HepG2 (cell line): ENCODE measurements at regions not wholly inside any gene's neighbourhood (a gene's known extent, or its start where the extent isn't known, plus 50 kb on each side); places are given as distances from the start of the nearest gene placed in this dataset.

Source experiments
- ATAC-seq: fragments of 200-7000 bp; cut with Tn5 transposase; 3 replicates; pipeline ENCODE4 v1.9.1; 2020; ENCODE audit warnings: mild to moderate bottlenecking, moderate library complexity
- BruUV-seq: library from RNA; stranded (reverse); fragments of 400-500 nt; replicated peaks from 2 replicates; lab custom pipeline; 2021; lab: Mats Ljungman, UMichigan
- CTCF ChIA-PET: fragments of 300-600 bp; formaldehyde crosslinking; extraction: SDS; loops from one replicate; lab custom pipeline; 2021; ENCODE audit warnings: low total read pairs, inconsistent platforms, low intra/inter-chr PET ratio; lab: Yijun Ruan, JAX
- POLR2A ChIA-PET: fragments of 350-600 bp; sonication (Branson Sonifier 250); formaldehyde crosslinking; loops from one replicate; lab custom pipeline; 2020; ENCODE audit warnings: antibody characterized with exemption, inconsistent platforms; lab: Yijun Ruan, JAX
- DNase-seq: peaks from one replicate; pipeline ENCODE4 v3.0.0-alpha.2; 2015; ENCODE audit warnings: low spot score
- FAIRE-seq: peaks from 3 replicates; lab custom pipeline; 2011; peaks lifted over from hg19 to GRCh38; lab: Jason Lieb, UNC
- H2AFZ ChIP-seq: one replicate; pipeline ENCODE4 v1.6.1; 2011; ENCODE audit warnings: low read length, inconsistent platforms
- H3K27ac ChIP-seq: fragments of 300-600 bp; 3 replicates; pipeline ENCODE4 v1.8.0; 2011; ENCODE audit warnings: mixed run types, mild to moderate bottlenecking, mixed read lengths, low read length, inconsistent platforms; ENCODE audit not compliant: insufficient read depth; ENCODE audit errors: extremely low read length
- H3K27me3 ChIP-seq, 2 experiments: fragments of 200-600 bp in 1 of 2; 2 replicates in 1 of 2; 3 replicates in 1 of 2; pipeline versions ENCODE4 v1.6.0 to v1.8.0; 2011; ENCODE audit warnings: low read length in 2 of 2, mild to moderate bottlenecking in 2 of 2, moderate library complexity in 2 of 2, inconsistent platforms in 1 of 2; ENCODE audit not compliant: insufficient read depth in 2 of 2, control insufficient read depth in 1 of 2
- H3K36me3 ChIP-seq, 2 experiments: fragments of 200-600 bp in 1 of 2; replicated peaks in 1 of 2; 2 replicates in 1 of 2; 3 replicates in 1 of 2; pipeline versions ENCODE4 v1.5.1 to v1.8.0; 2011; ENCODE audit warnings: low read length in 2 of 2, inconsistent platforms in 1 of 2; ENCODE audit not compliant: insufficient read depth in 2 of 2, control insufficient read depth in 1 of 2
- H3K4me1 ChIP-seq: 2 replicates; pipeline ENCODE4 v1.5.1; 2012; ENCODE audit warnings: low read length, inconsistent platforms; ENCODE audit not compliant: insufficient read depth
- H3K4me2 ChIP-seq: 2 replicates; pipeline ENCODE4 v1.6.0; 2011; ENCODE audit warnings: low read depth, low read length, inconsistent platforms
- H3K4me3 ChIP-seq, 3 experiments: fragments of 200-600 bp in 1 of 3; sonication (generic), shearing (Covaris generic) in 1 of 3; replicated peaks in 1 of 3; 2 replicates each; pipeline ENCODE4 v1.5.1; 2011 to 2016; ENCODE audit warnings: low read length in 3 of 3, inconsistent platforms in 2 of 3, low read depth in 2 of 3, mild to moderate bottlenecking in 2 of 3, control low read depth in 1 of 3, mixed read lengths in 1 of 3; ENCODE audit not compliant: insufficient read depth in 1 of 3
- H3K79me2 ChIP-seq: one replicate; pipeline ENCODE4 v1.6.1; 2011; ENCODE audit warnings: low read length, inconsistent platforms; ENCODE audit not compliant: insufficient read depth
- H3K9ac ChIP-seq: 2 replicates; pipeline ENCODE4 v1.6.0; 2011; ENCODE audit warnings: mild to moderate bottlenecking, low read depth, low read length, inconsistent platforms; ENCODE audit not compliant: insufficient read depth
- H3K9me3 ChIP-seq: 2 replicates; pipeline ENCODE4 v1.5.1; 2012; ENCODE audit warnings: mild to moderate bottlenecking, low read length
- H4K20me1 ChIP-seq: 2 replicates; pipeline ENCODE4 v1.6.0; 2011; ENCODE audit warnings: inconsistent platforms, mild to moderate bottlenecking, low read length, moderate library complexity; ENCODE audit not compliant: insufficient read depth
- ARID4A ChIP-seq: sonication (generic); formaldehyde crosslinking; IDR thresholded peaks from 2 replicates; pipeline ENCODE4 v1.5.0; 2020; ENCODE audit warnings: mild to moderate bottlenecking, missing genetic modification reagents, borderline replicate concordance
- EP300 ChIP-seq, 3 experiments: sonication (generic) in 1 of 3; formaldehyde crosslinking in 1 of 3; IDR thresholded peaks; 2 replicates each; pipeline versions ENCODE4 v1.5.1 to v1.6.1; 2011 to 2020; ENCODE audit warnings: low read depth in 2 of 3, low read length in 2 of 3, borderline replicate concordance in 1 of 3, improper control_type of control experiment in 1 of 3, mild to moderate bottlenecking in 1 of 3, missing genetic modification reagents in 1 of 3, moderate library complexity in 1 of 3
- ISX ChIP-seq: sonication (generic); formaldehyde crosslinking; conservative IDR thresholded peaks from 2 replicates; pipeline ENCODE4 v1.5.0; 2020; ENCODE audit warnings: missing genetic modification reagents
- KAT2B ChIP-seq: fragments of 150-350 bp; IDR thresholded peaks from 2 replicates; pipeline ENCODE4 v1.6.1; 2014; ENCODE audit warnings: low read depth, low read length, borderline replicate concordance
- LBX2 ChIP-seq: sonication (generic); formaldehyde crosslinking; IDR thresholded peaks from 2 replicates; pipeline ENCODE4 v1.5.0; 2020; ENCODE audit warnings: missing genetic modification reagents, mild to moderate bottlenecking, borderline replicate concordance
- MBD4 ChIP-seq: IDR thresholded peaks from 2 replicates; pipeline ENCODE4 v1.6.1; 2012; ENCODE audit warnings: low read length, inconsistent platforms, borderline replicate concordance
- RAD51 ChIP-seq: fragments of 450-650 bp; IDR thresholded peaks from 2 replicates; pipeline ENCODE4 v1.6.1; 2016; ENCODE audit warnings: borderline replicate concordance
- RNF219 ChIP-seq: sonication (generic); formaldehyde crosslinking; IDR thresholded peaks from 2 replicates; pipeline ENCODE4 v1.5.0; 2020; ENCODE audit warnings: mild to moderate bottlenecking, missing genetic modification reagents
- SMAD1 ChIP-seq: sonication (generic); formaldehyde crosslinking; IDR thresholded peaks from 2 replicates; pipeline ENCODE4 v1.4.0; 2020; ENCODE audit warnings: missing genetic modification reagents, low read depth, mild to moderate bottlenecking, borderline replicate concordance
- THAP11 ChIP-seq: IDR thresholded peaks from 2 replicates; pipeline ENCODE4 v1.6.1; 2016; ENCODE audit warnings: missing biosample characterization, missing genetic modification reagents
- ZBTB46 ChIP-seq: sonication (generic); formaldehyde crosslinking; IDR thresholded peaks from 2 replicates; pipeline ENCODE4 v1.4.0; 2020; ENCODE audit warnings: mild to moderate bottlenecking, missing genetic modification reagents, borderline replicate concordance
- ZNF282 ChIP-seq: fragments of 450-650 bp; IDR thresholded peaks from 2 replicates; pipeline ENCODE4 v1.6.1; 2018; ENCODE audit not compliant: partially characterized antibody
- ZNF292 ChIP-seq: sonication (generic); formaldehyde crosslinking; IDR thresholded peaks from 2 replicates; pipeline ENCODE4 v1.8.1; 2022; ENCODE audit warnings: mild to moderate bottlenecking, low read depth, missing genetic modification reagents, borderline replicate concordance
- ZNF33A ChIP-seq: sonication (generic); formaldehyde crosslinking; IDR thresholded peaks from 2 replicates; pipeline ENCODE4 v1.5.1; 2020; ENCODE audit warnings: missing genetic modification reagents, mild to moderate bottlenecking, moderate library complexity, borderline replicate concordance
- ZNF430 ChIP-seq: sonication (generic); formaldehyde crosslinking; IDR thresholded peaks from 2 replicates; pipeline ENCODE4 v1.9.0; 2021; ENCODE audit warnings: mild to moderate bottlenecking, missing genetic modification reagents
- WGBS: methylation state at CpG from one replicate; pipeline ENCODE4 v1.1.6; 2017; ENCODE audit warnings: low lambda C conversion rate; 5-methylcytosine and 5-hydroxymethylcytosine counted together
- in situ Hi-C: cut with HindIII; loops from 2 replicates; pipeline ENCODE4 v1.10.0; 2017; ENCODE audit warnings: low pct_unique_long_range_greater_than_20kb; ENCODE audit not compliant: extremely low pct_ligation_motif_present
- intact Hi-C: fragments of 100-400 bp; cut with micrococcal nuclease; formaldehyde crosslinking; loops from one replicate; pipeline ENCODE4 v1.10.0; 2022; ENCODE audit not compliant: unreplicated experiment

GRCh38 chr3:40973141-40973540 lies 226.2 kb upstream of the CTNNB1 start (continued):
- TF ChIP-seq EP300 (IDR thresholded peaks at IDR 0.05; ENCODE audit: low read depth in 2 of 2, low read length in 2 of 2) (no peak), EP300 (CRISPR knock-in tag; IDR thresholded peaks at IDR 0.05; ENCODE audit: borderline replicate concordance) (no peak)

GRCh38 chr3:40975711-40976121 lies 223.6 kb upstream of the CTNNB1 start:
- no peak for ATAC-seq
- in situ Hi-C loops = no loop called here
- Histone ChIP-seq H3K27me3 (no peaks in the 10 kb centered on the region), H3K9me3 (no peaks in the 10 kb centered on the region), H3K4me1 (peaks cover 17% of the 10 kb centered on the region), H4K20me1 (no peaks in the 10 kb centered on the region), H3K4me2 (no peak overlapping the region), H3K9ac (no peak overlapping the region), H3K4me3 (no peak overlapping the region), H3K36me3 (no peaks in the 10 kb centered on the region; a peak in 1 of 5 replicates), H2AFZ (no peak overlapping the region), H3K27ac (no peak overlapping the region), H3K79me2 (no peaks in the 10 kb centered on the region)
- 67% methylated on average over 5 of the region's 6 CpGs for WGBS
- intact Hi-C loops = no loop called here
- no peak for DNase-seq
- CTCF ChIA-PET = no interaction called here
- BruUV-seq = no TSS peak
- POLR2A ChIA-PET = no interaction called here
- FAIRE-seq = no peak
- no peak for TF ChIP-seq SMAD1 (CRISPR knock-in tag)
- no peak for TF ChIP-seq ZNF33A (CRISPR knock-in tag)
- TF ChIP-seq LBX2 (CRISPR knock-in tag) = no peak
- TF ChIP-seq RNF219 (CRISPR knock-in tag) = no peak
- TF ChIP-seq ARID4A (CRISPR knock-in tag) = no peak
- TF ChIP-seq KAT2B = no peak
- TF ChIP-seq ZBTB46 (CRISPR knock-in tag) = no peak
- no peak for TF ChIP-seq RAD51
- no peak for TF ChIP-seq ZNF430
- no peak for TF ChIP-seq ISX (CRISPR knock-in tag)
- no peak for TF ChIP-seq MBD4
- no peak for TF ChIP-seq ZNF282
- no peak for TF ChIP-seq THAP11 (CRISPR knock-in tag)
- no peak for TF ChIP-seq ZNF292 (CRISPR knock-in tag)
